ENCODE measurements at regions not wholly inside any gene's neighbourhood (a gene's known extent, or its start where the extent isn't known, plus 50 kb on each side); places are given as distances from the start of the nearest gene placed in this dataset.

- intact Hi-C loops (cut with DNase I; ENCODE audit: low total_unique reads): no loop called here
- 23 to 49% methylated on average over 2 to 6 of the region's 6 CpGs for WGBS, 2 donors (ENCODE audit: low coverage in 1 of 2)
- in situ Hi-C loops (cut with MboI; ENCODE audit: low pct_ligation_motif_present in 1 of 4, low pct_unique_long_range_greater_than_20kb in 1 of 4, low sequenced_read_pairs in 3 of 4): no loop called here
- TF ChIP-seq EP300 (IDR thresholded peaks at IDR 0.05; ENCODE audit: low read depth): no peak
- TF ChIP-seq POLR2AphosphoS5 (IDR thresholded peaks at IDR 0.05): peak in 1 of 3 donors; percentile 43
- no peak for TF ChIP-seq CTCF (IDR thresholded peaks at IDR 0.05)
- peak; percentile 16 for TF ChIP-seq POLR2A (IDR thresholded peaks at IDR 0.05)
- no peak overlapping the region for H3K4me3 ChIP-seq
- H3K4me1 ChIP-seq: peaks cover 0 to 4% (median 2%) of the 10 kb centered on the region in 4 donors
- no peaks in the 10 kb centered on the region for H3K36me3 ChIP-seq
- H3K27me3 ChIP-seq: no peaks in the 10 kb centered on the region
- peak; percentile 73 for DNase-seq
- H3K27ac ChIP-seq: peak overlapping the region in 3 of 4 donors; percentile 39 to 64 (median 51)
- peaks cover 4 to 7% of the 10 kb centered on the region in 2 donors for H3K9me3 ChIP-seq
These were observed 414.2 kb upstream of the CHAC2 start for GRCh38 chr2:53353135-53354114.

GRCh38 chr2:53347269-53347668 is 420.3 kb upstream of the CHAC2 start:
- intact Hi-C loops (cut with DNase I; ENCODE audit: low total_unique reads): no loop called here
- WGBS, 2 donors (ENCODE audit: low coverage in 1 of 2): 80 to 86% methylated on average over 3 of the region's 3 CpGs
- H3K4me1 ChIP-seq: no peaks in the 10 kb centered on the region
- in situ Hi-C loops (cut with MboI; ENCODE audit: low pct_ligation_motif_present in 1 of 4, low pct_unique_long_range_greater_than_20kb in 1 of 4, low sequenced_read_pairs in 3 of 4): no loop called here
- no peak overlapping the region for H3K27ac ChIP-seq
- no peak overlapping the region for H3K4me3 ChIP-seq
- no peaks in the 10 kb centered on the region for H3K27me3 ChIP-seq
- TF ChIP-seq POLR2AphosphoS5 (IDR thresholded peaks at IDR 0.05) (no peak), POLR2A (IDR thresholded peaks at IDR 0.05) (no peak), CTCF (IDR thresholded peaks at IDR 0.05) (no peak), EP300 (IDR thresholded peaks at IDR 0.05; ENCODE audit: low read depth) (no peak)
- no peak for DNase-seq
- no peaks in the 10 kb centered on the region for H3K9me3 ChIP-seq
- H3K36me3 ChIP-seq: no peaks in the 10 kb centered on the region

GRCh38 chr2:53342248-53342647 is 425.4 kb upstream of the CHAC2 start:
- H3K36me3 ChIP-seq: no peaks in the 10 kb centered on the region
- WGBS, 2 donors (ENCODE audit: low coverage in 1 of 2): 86 to 92% methylated on average over 4 of the region's 4 CpGs
- no peak for DNase-seq

More at GRCh38 chr2:53342248-53342647, 425.4 kb upstream of the CHAC2 start:
- no peaks in the 10 kb centered on the region for H3K9me3 ChIP-seq
- H3K4me1 ChIP-seq: no peaks in the 10 kb centered on the region
- TF ChIP-seq CTCF (IDR thresholded peaks at IDR 0.05) (no peak), POLR2AphosphoS5 (IDR thresholded peaks at IDR 0.05) (no peak), EP300 (IDR thresholded peaks at IDR 0.05; ENCODE audit: low read depth) (no peak), POLR2A (IDR thresholded peaks at IDR 0.05) (no peak)
- H3K4me3 ChIP-seq: no peak overlapping the region
- intact Hi-C loops (cut with DNase I; ENCODE audit: low total_unique reads) (no loop called here), in situ Hi-C loops (cut with MboI; ENCODE audit: low pct_ligation_motif_present in 1 of 4, low pct_unique_long_range_greater_than_20kb in 1 of 4, low sequenced_read_pairs in 3 of 4) (no loop called here)
- no peaks in the 10 kb centered on the region for H3K27me3 ChIP-seq
- H3K27ac ChIP-seq: no peak overlapping the region

All from transverse colon (tissue), 4 donors.